Kidney tubule cell (primary cell): ENCODE measurements at regions not wholly inside any gene's neighbourhood (a gene's known extent, or its start where the extent isn't known, plus 50 kb on each side); places are given as distances from the start of the nearest gene placed in this dataset.

Experiments
- DNase-seq: peaks from one replicate; pipeline ENCODE4 v3.0.0-alpha.2; 2018; ENCODE audit warnings: low spot score

DNA sequence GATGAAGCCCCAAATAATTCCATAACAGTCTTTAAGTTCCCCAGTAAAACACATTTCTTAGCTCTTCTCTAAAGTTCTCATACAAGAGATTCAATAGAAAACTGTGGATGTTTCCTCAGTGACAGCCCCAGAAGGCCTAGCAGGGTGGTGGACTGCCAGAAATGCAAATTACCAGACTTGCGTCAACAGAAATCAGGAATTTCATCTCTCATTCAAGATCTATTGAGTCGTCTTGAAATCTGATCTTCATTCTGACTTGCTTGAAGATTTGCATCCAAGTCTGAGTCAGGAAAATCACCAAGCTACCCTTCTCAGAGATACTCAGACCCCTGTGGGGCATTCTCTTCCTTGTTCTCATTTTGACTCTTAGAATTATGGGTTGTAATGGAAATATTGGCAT, 68.9 kb upstream of the NDP start:
- DNase-seq: peak; percentile 58

DNA sequence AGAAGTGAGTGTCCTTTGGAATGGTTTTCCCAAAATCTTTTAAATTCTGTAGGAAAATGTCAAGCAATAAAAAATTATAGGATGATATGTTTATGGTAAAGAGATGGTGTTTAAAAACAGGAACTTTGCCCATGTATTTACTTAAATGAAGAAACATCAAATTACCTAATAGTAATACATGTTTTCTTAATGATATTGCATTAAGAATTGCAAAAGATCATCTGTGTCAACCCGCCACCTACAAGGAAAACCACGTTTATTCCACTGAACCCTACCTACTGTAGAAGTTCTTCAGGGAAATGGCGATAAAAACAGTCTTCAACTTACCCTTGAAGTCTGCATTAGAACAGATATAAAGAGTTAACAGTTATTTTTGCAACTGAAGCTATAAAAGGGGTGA, 67.2 kb upstream of the NDP start:
- DNase-seq: no peak

DNA sequence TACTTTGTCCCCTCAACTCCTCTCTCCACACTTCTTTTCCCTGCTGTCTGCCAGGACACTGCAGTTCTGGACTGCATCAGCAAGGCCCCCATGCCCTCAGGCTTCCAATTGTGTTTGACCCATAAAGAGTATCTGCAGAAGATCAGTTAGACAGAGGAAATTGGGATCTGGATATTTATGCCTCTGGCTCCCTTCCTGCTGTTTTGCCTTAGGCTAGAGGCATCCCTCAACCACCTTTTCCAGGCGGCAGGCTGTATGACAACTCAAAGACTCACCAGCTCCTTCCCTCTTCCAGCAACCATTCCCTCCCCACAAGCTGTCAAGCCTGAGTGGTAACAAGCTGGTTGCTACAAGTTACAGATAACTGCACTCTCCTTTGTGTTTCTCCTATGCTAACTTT, 66.4 kb upstream of the NDP start:
- DNase-seq: peak; percentile 51

DNA sequence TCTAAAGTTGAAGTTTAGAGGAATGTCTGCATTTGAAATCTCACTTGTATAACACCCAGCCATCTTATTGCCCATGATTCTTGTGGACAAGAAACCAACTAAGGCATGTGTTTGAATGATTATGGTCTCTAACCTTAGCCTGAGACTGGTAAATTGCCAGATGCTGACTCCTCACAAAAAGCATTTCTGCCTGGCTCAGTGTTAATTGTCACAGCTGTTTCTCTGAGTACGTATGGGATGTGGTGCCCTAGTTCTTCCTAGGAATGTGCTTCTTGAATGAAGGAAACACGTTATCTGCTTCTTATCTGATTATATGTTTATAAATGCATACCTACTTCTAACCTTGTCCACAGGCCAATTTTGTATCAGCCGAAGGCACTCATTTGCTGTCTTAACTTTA, 63.1 kb upstream of the NDP start:
- DNase-seq: peak; percentile 39

DNA sequence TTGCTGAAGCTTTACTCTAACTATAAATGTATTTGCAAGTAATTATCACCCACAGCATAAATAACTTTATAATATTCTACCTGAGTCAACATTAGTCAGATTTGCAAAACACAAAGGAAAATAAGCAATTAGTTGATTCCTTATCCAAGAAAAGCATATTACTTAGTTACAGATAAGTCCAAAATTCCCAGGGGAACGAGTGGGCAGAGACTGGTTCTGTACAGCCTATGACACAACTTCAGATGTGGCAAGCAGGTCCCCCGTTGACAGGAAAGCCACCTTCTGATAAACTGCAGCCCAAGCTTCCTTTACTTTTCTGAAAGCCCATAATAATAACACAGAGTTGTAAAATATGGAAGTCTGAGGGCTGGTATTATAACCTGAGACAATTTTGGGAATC, 62.4 kb upstream of the NDP start:
- no peak for DNase-seq

DNA sequence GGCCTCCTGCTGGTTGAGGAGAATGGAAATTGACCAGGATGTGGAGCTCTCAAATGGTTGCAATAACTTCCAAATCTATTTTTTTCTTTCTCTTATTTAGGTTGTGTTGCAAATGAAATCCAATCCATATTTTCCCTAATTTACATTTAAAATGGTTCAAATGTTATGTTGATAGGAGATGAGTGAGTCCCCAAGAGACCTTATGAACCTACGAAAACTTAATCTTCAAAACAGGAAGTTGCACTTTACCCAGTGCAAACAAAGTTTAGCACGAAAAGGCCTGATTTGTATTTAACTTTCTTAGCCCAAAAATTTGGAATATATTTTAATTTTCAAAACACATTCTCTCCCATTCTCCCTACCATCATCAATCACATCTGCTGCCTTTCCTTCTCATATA, 59.3 kb upstream of the NDP start:
- no peak for DNase-seq

DNA sequence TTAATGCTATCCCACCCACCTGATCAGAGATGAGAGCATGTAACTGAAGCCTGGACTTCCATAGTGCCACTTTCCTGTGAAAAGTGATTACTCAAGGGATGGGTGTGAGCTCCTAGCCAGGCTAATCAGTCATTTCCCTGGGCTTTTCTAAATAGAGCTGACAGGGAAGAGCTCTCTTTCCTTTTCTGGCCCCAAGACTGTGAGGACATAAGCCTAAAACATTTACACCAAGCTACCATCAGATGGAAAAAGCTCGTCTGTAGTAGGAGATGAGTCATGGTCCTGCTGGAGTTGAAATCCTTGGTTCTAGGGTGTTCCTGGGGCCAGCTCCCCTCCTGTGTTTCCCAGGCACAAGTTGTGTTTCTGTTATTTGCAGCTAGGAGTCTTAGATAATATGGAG, 52.4 kb upstream of the NDP start:
- DNase-seq: no peak
